NT2/D1 (cell line): ENCODE measurements at regions not wholly inside any gene's neighbourhood (a gene's known extent, or its start where the extent isn't known, plus 50 kb on each side); places are given as distances from the start of the nearest gene placed in this dataset.

Experiments used
- DNase-seq: peaks from one replicate; pipeline ENCODE4 v3.0.0-alpha.2; 2011; ENCODE audit warnings: low read depth, low spot score
- H3K27me3 ChIP-seq: 2 replicates; pipeline ENCODE4 v1.6.0; 2011; ENCODE audit warnings: mild to moderate bottlenecking; ENCODE audit not compliant: insufficient read length, insufficient read depth
- H3K36me3 ChIP-seq: 2 replicates; pipeline ENCODE4 v1.6.1; 2011; ENCODE audit warnings: mild to moderate bottlenecking, low read length, mixed read lengths; ENCODE audit not compliant: insufficient read depth, insufficient read length
- H3K4me1 ChIP-seq: 2 replicates; pipeline ENCODE4 v1.5.1; 2011; ENCODE audit not compliant: insufficient read depth, insufficient read length
- H3K4me3 ChIP-seq: 2 replicates; pipeline ENCODE4 v1.5.1; 2011; ENCODE audit warnings: low read depth; ENCODE audit not compliant: insufficient read length
- H3K9ac ChIP-seq: 2 replicates; pipeline ENCODE4 v1.6.0; 2011; ENCODE audit warnings: low read depth; ENCODE audit not compliant: insufficient read length
- H3K9me3 ChIP-seq: 2 replicates; pipeline ENCODE4 v1.5.1; 2011; ENCODE audit warnings: mild to moderate bottlenecking, low read length; ENCODE audit not compliant: insufficient read depth
- SUZ12 ChIP-seq: IDR thresholded peaks from 2 replicates; pipeline ENCODE4 v1.6.1; 2011; ENCODE audit not compliant: insufficient read length, insufficient read depth; ENCODE audit errors: extremely low read depth
- YY1 ChIP-seq: IDR thresholded peaks from 2 replicates; pipeline ENCODE4 v1.6.1; 2011; ENCODE audit not compliant: insufficient read length, insufficient read depth
- ZNF274 ChIP-seq: IDR thresholded peaks from 2 replicates; pipeline ENCODE4 v1.6.1; 2011; ENCODE audit warnings: mild to moderate bottlenecking, low read depth, low read length

DNA sequence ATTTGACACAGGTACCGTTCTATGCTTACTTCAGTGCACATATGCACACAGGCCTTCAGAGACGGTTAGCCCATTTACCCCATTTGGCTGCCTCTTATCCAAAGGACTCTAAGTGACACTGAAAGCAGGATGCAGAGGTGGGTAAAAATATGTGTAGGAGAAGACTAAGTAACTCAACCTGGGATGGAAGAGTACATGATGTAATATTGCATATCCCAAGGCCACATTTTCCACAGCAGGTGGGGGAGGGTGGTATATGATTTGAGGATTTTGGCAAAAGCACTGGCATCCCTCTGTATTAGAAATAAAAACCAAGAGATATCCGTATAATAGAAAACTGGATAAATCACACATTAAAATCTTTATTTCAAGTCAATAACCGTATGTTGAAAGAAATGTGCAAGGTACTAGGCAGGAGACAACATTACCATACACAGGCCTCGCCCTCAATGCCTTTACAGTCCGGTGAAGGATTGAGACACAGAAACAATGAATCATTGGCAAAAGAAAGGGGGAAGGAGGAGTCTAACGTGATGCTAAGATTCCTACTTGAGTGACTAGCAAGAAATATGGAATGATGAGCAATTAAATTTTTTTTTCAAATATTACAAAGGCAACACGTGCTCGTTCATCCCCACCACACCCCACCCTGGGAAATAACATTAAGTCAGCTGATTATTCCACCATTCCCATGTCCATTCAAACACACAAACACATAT lies 161.0 kb upstream of the RASGEF1B start:
- Histone ChIP-seq H3K4me3 (no peak overlapping the region), H3K9me3 (no peaks in the 10 kb centered on the region), H3K9ac (no peak overlapping the region), H3K27me3 (no peaks in the 10 kb centered on the region), H3K36me3 (no peaks in the 10 kb centered on the region), H3K4me1 (peaks cover under 1% of the 10 kb centered on the region)
- no peak for TF ChIP-seq SUZ12
- TF ChIP-seq ZNF274 = no peak
- no peak for TF ChIP-seq YY1
- DNase-seq = no peak

DNA sequence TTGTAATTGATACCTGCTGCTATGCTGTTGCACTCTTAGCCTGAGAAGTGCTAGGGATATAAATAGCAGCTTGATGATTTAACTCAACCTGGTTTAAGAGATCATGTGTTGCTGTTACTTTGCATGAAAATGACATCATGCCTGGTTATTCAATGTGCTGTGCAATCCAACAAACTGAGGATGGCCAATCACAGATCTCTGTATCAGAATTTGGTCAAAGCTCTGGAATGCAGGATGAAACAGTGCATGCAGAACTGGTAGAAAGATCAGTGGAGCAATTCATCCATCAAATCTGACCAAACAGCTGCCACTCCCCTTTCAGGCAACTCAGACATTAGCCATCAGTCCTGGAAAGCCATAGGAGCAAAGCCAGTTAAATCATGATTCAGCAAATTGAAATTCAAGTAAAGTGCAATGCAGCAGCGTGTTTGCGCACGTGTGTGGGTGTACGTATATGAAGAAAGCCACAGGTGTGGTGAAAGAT lies 160.3 kb upstream of the RASGEF1B start:
- H3K27me3 ChIP-seq = no peaks in the 10 kb centered on the region
- DNase-seq = no peak
- no peak for TF ChIP-seq SUZ12
- no peak for TF ChIP-seq ZNF274
- TF ChIP-seq YY1 = no peak
- no peak overlapping the region for H3K9ac ChIP-seq
- H3K4me1 ChIP-seq = peaks cover 6% of the 10 kb centered on the region
- no peaks in the 10 kb centered on the region for H3K36me3 ChIP-seq
- H3K4me3 ChIP-seq = no peak overlapping the region
- no peaks in the 10 kb centered on the region for H3K9me3 ChIP-seq

DNA sequence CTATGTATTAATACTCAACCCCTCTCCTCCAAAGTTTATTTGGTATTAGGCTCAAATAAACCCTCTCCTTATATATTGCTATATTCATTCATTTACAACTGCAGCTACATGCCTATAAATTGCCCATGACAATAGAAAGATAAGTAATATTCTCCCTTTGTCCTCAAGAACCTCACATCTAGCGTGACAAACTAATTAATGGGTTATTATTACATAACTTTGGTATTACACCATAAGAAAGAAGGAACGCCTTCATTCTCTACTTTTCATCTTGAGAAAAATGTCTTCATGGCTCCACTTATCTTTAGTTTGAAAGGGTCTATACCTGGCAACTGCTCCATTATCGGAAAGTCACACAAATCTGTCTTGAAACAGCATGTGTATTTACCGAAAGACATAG lies 157.7 kb upstream of the RASGEF1B start:
- no peak overlapping the region for H3K4me3 ChIP-seq
- TF ChIP-seq SUZ12 = no peak
- TF ChIP-seq YY1 = no peak
- TF ChIP-seq ZNF274 = no peak
- H3K27me3 ChIP-seq = no peaks in the 10 kb centered on the region
- peaks cover 6% of the 10 kb centered on the region for H3K4me1 ChIP-seq
- H3K9ac ChIP-seq = no peak overlapping the region
- H3K9me3 ChIP-seq = no peaks in the 10 kb centered on the region
- DNase-seq = no peak
- no peaks in the 10 kb centered on the region for H3K36me3 ChIP-seq

DNA sequence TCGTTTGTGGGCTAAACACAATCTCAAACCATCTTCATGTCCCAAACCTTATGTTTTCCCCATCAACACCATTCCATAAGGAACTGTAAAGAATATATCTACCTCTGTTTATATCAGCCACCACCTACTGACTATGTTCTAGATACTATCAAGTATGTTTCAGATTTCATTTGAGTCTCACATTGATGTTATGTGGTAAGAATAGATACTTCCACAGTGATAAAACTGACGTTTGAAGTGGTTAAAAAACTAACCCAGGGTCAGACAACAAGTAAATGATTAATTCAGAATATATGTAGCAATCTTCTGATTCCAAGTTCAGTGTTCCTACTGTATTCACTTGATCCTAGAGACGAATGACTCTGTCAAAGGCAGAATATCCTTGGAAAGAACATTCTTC lies 156.8 kb upstream of the RASGEF1B start:
- H3K4me3 ChIP-seq = no peak overlapping the region
- H3K36me3 ChIP-seq = no peaks in the 10 kb centered on the region
- DNase-seq = no peak
- no peaks in the 10 kb centered on the region for H3K9me3 ChIP-seq
- H3K27me3 ChIP-seq = no peaks in the 10 kb centered on the region
- no peak overlapping the region for H3K9ac ChIP-seq
- TF ChIP-seq YY1 = no peak
- TF ChIP-seq SUZ12 = no peak
- TF ChIP-seq ZNF274 = no peak
- H3K4me1 ChIP-seq = peaks cover 6% of the 10 kb centered on the region

DNA sequence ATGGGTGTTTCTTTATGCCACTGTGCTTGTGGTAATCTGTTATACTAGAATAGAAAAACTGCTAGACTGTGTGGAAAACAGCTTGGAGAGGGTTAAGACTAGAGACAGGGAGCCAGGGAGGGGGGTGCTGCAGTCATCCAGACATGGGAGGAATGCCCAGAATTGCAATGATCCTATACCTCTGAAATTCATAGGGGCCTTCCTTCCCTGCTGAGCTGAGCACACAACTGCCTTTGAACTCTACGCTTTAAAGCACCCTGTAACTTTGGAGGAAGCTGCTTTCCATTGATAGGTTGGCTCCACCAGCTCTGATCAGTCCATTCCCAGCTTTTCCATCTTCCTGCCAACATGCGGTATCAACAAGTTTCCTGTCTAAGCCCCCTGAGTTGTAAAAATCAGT lies 155.9 kb upstream of the RASGEF1B start:
- TF ChIP-seq YY1 = no peak
- TF ChIP-seq SUZ12 = no peak
- no peak for TF ChIP-seq ZNF274
- H3K27me3 ChIP-seq = no peaks in the 10 kb centered on the region
- DNase-seq = no peak
- H3K9me3 ChIP-seq = no peaks in the 10 kb centered on the region
- no peak overlapping the region for H3K9ac ChIP-seq
- peaks cover 6% of the 10 kb centered on the region for H3K4me1 ChIP-seq
- no peaks in the 10 kb centered on the region for H3K36me3 ChIP-seq
- no peak overlapping the region for H3K4me3 ChIP-seq

DNA sequence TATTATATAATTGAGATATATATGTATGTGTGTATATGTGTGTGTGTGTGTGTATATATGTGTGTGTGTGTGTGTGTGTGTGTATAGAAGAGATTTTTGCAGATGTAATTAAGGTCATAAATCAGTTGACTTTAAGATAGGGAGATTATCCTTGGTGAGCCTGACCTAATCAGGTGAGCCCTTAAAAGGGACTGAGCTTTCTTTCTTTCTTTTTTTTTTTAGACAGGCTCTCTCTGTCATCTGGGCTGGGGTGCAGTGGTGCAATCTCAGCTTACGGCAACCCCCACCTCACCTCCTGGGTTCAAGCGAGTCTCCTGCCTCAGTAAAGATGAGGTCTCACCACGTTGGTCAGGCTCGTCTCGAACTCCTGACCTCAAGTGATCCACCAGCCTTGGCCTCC lies 155.1 kb upstream of the RASGEF1B start:
- DNase-seq = no peak
- no peaks in the 10 kb centered on the region for H3K36me3 ChIP-seq
- no peaks in the 10 kb centered on the region for H3K9me3 ChIP-seq
- H3K27me3 ChIP-seq = no peaks in the 10 kb centered on the region
- H3K4me3 ChIP-seq = no peak overlapping the region
- peaks cover 6% of the 10 kb centered on the region for H3K4me1 ChIP-seq
- TF ChIP-seq SUZ12 = no peak
- TF ChIP-seq ZNF274 = no peak
- no peak for TF ChIP-seq YY1
- H3K9ac ChIP-seq = no peak overlapping the region

DNA sequence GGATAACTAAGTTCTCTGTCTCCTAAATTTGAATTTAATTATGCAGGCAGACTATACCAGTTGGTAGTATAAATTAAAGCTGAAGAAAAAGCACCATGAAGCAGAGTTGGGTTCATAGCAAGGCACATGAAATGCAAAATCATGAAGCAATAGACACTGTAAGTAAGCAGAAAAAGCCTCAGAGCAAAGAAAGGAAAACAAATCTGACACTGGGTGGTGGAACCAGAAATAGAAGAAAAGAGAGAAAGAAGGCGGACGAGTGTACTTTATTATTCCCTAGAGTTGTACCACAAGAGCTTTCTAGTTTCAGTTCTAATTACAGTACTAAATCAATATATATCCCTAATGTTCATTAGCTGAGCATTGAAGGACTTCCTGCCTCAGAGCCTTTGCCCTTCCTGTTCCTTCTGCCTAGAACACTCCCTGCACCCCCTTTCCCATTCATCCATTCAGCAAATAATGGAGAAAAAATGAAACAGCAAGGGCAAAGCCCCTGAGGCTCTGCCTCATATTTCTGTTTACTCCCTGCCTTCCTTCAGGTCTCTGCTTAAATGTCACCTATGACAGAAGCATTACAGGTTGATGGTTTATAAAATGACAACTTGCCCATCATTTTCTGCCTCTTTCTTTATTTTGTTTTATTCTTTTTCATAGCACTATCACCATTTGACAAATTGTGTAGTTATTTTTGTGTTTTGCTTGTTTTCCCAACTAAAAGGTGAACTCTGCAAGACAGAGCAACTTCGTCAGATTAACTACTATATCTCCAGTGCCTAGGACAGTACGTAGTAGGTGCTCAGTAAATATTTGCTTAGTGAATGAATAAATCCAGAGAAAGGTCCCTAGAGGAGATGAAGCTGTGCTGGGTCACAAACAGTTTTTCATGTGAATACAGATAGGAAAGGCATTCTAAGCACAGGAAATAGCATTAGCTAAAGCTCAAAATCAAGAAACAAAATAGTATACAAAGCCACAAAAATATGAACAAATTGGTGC lies 154.0 kb upstream of the RASGEF1B start:
- TF ChIP-seq YY1 (no peak), SUZ12 (no peak), ZNF274 (no peak)
- Histone ChIP-seq H3K27me3 (no peaks in the 10 kb centered on the region), H3K4me1 (peaks cover 6% of the 10 kb centered on the region)

More for the DNA sequence above, 154.0 kb upstream of the RASGEF1B start:
- Histone ChIP-seq H3K36me3 (no peaks in the 10 kb centered on the region), H3K4me3 (no peak overlapping the region), H3K9me3 (no peaks in the 10 kb centered on the region), H3K9ac (no peak overlapping the region)
- no peak for DNase-seq
